Endothelial cell of hepatic sinusoid (primary cell): ENCODE measurements at regions not wholly inside any gene's neighbourhood (a gene's known extent, or its start where the extent isn't known, plus 50 kb on each side); places are given as distances from the start of the nearest gene placed in this dataset.

ENCODE experiments used
- in situ Hi-C: cut with HindIII; loops from 2 replicates; pipeline ENCODE4 v1.10.0; 2017; ENCODE audit warnings: low sequenced_read_pairs

DNA sequence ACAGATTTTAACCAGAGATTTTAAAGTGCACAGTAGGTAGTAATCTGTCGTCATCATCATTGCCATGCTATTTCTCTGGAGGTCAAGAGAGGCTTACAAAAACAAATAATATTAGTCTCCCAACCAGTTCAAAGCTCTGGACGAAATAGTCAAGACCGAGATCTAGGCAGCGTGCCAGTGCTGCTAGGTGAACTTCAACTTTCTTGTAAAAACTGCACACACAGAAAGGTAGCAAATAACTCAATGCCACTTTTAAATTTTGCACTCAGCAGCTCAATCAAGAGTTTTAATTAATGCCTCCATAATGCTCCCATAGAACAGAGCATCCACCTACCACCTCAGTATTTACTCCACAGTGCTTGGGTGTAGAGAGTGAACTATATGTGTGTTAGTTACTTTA is 656.8 kb downstream of the IRX1 start:
- in situ Hi-C loops = no loop called here

DNA sequence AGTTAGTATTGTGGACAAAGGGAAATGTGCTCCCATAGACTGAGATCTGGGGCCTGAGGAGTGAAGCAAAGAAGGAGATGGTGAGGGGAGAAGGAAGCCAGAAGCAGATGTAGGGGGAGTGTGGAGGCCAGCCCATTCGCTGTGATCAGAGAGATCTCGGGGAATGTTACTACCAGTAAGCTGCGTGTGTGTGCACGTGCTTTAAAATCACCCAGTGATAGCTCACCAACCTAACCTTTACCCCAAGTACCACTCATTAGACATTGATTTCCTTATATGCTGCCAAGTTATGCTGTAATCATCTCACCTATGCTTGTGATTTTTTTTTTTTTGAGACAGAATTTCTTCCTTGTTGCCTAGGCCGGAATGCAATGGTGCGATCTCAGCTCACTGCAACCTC is 659.1 kb downstream of the IRX1 start:
- in situ Hi-C loops = no loop called here

DNA sequence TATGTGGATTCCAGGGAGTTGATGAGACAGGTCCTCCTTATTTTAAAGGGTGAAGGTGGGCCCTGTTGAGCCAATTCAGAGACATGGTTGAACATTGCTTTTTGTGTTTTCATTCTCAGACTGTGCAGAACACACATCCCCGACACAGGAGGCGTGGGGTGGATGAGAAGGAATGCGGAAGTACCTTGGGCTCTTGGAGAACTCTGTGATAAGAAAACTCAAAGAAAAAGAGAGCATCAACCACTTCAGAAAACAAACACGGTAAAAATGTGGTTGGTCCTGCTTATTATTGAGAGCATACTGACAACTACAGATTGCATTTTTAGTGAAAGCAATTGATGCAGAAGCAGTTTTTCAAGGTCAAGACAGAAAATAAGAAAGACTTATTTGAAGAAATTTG is 659.8 kb downstream of the IRX1 start:
- in situ Hi-C loops = no loop called here

DNA sequence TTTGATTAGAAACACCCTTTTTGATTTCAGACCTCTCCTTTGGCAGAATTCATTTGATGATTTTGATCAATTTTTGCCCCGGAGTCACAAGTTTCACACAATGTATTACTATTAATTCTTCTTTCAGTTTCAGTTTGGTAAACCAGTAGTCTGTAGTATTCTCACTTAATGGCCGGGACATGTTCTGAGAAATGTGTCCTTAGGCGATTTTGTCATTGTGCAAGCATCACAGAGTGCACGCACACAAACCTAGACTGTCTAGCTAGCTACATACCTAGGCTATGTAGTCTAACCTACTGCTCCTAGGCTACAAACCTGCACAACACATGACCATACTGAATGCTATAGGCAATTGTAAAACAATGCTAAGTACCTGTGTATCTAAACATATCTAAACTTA is 662.5 kb downstream of the IRX1 start:
- in situ Hi-C loops = no loop called here

DNA sequence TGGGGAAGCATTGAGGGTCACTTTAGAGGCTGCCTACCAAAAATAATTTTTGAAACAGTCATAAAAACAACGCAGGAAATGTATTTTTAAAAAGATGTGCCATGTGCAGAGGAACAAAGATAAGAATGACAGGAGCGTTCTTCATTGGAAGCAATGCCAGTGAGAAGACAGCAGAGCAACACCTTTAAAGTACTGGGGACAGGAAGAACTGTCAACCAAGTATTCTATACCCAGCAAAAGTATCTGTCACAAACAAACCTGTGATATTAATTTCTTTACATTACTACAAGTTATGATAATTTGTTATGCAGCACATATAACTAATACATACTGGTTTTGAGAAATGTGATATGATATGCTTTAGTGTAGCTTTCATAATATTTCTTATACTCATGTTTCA is 675.6 kb downstream of the IRX1 start:
- in situ Hi-C loops = no loop called here

DNA sequence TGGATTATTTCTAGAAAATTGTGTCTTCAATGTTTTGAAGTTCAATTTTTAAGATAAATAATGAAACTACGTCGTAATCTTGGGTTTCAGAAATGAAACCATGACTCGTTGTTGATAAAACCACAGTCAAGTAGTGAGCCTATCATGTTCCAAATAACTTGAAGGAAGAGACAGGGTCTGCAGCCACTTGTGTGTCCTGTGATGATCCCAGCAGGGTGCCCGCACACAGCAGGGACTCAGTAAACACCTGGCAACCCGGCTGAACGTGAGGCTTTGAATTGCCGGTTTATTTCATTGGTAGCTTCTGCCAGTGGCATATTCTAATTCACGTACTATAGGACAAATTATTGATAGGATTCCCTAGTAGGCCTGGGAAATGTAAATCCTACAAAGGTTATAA is 679.6 kb downstream of the IRX1 start:
- in situ Hi-C loops = no loop called here

DNA sequence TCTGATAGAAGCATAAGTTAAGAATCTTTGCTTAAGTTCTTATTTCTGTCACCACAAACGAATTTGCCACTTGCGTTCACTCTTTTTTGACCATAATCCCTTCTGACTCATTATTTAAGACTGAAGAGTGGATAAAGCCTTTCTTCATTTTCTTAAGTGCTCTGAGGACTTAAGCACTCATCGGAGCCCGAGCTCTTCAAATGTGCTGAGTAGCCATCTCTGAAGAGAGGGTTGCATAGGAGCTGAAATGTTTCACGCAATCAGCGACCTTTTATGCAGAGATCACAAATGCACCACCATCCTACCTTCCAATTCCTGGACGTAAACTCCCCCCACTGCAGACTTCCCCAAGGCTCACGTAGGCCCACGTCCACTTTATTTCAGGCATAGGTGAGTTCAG is 699.2 kb downstream of the IRX1 start:
- in situ Hi-C loops = no loop called here

DNA sequence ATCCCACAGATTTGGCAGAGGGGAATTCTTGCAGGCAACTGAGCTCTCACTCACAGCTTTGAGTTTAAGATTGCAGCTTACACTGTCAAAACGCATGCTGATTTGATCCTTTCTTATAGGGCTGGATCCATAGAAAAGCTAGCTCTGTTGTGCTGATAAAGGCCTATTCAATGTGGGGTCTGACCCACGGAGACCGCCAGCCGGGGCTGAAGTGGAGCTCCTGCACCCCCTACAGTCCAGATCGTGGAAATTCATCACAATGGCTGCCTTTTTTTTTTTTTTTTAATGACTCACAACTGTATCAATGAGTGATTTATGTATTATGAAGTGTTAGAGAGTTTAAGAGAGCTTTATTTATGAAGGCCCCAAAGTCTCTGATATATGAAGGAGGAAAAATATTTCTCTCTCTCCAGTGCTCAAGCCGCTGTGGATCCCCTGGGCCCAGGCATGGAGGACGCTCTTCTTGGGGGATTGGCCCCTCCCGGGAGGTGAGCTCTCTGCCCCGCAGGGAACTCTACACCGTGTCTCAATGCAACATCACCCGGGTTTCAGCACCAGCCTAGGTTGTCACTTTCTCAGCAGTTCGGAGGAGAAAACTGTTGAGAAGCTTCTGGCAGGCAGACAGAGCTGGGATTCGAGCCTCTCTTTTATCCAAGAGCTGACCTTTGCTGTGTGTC is 700.2 kb downstream of the IRX1 start:
- in situ Hi-C loops = no loop called here

DNA sequence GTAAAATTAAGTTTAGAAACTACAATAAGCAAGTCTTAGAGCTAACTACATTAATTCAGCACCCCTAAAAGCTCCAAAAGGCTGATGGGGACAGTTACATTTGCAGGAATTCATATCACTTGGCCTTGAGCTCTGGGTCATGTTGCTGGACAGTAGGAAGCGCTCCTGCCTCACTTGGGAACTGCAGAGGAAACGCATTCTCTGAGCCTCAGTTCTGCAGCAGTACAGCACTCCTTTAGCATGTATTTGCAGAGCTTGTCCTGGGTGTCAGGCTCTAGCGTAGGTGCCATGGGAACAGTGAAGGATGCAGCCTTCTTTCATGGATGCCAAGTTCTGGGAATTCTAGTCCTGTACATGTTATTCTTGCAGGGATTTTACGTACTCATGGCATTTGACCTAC is 710.4 kb downstream of the IRX1 start:
- in situ Hi-C loops = no loop called here

DNA sequence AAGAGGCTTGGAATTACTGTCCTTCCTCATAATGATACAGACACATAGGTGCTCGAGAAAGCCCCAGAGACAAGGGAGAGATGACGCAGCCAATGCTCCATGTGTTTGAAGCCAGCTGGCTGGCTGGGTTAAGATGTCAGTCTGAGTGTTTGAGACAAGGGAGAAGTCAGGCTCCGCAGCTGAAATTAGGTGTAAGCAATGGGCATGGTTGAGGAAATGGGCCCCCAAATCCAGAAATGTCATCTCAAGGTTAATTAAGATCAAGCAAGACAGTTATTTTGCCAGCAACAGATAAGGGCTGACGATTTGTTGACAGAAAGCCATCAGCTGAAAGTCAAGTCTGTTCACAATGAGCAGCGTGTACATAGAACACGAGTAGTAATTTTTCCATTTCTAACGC is 713.4 kb downstream of the IRX1 start:
- in situ Hi-C loops = no loop called here

DNA sequence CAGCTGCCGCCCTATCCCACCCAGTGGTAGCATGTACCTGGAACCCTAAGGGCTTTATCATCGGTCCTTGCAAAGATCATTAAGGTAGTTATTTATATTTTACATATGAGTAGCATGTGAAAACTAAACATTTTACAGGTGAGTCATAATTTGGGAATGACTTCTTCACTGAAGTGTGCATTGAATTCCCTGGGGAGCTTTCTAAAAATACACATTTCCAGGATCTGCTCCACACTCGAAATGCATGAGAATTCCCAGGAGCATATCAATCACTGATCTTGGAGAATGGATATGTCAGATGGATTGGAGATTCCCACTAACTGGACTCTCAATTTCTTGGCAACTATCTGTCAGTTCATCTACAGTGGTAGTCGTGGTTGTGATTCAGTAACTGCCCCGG is 717.5 kb downstream of the IRX1 start:
- in situ Hi-C loops = no loop called here

DNA sequence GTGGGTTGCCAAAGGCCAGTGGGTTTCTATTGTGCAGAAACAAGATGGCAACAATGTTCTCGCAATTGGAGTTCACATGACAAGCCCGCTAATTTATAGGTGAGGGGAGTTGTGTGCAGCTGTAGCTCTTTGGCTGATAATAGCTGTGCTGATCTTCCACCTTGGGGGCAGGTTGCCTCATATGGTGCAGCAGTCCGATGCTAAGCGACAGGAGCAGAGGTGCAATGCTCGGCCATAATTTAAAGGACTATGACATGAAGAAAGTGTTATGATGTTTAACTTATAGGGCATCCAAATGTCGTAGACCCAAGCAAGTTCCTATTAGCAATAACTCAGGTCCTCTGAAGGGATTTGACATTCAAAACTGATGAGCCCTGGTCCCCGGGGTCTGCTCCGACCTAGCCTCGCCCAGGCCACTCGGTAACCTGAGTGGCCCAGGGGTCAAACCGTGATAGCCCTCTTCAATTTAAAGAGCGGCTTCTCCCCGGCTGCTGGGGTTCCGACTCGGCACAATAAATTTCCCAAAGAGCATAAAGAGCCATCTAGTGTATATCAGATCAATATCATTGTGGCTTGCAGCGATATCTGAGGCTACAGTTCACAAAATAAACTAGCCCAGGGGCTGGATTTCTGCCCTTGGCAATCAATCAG is 724.0 kb downstream of the IRX1 start:
- in situ Hi-C loops = no loop called here

DNA sequence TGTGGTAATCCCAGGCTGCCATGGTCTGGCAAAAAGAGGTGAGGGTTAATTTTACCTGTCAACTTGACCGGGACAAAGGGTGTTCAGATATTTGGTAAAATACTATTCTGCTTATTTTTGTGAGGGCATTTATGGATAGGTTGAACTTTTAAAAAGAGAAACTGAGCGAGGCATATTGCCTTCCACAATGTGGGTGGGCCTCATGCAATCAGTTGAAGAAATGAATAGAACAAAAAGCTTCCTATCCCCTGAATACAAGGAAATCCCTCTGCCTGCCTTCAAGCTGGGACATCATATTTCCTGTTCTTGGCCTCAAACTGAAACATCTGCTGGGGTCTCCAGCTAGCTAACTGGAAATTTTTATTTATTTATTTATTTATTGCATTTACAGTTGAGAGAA is 734.7 kb downstream of the IRX1 start:
- in situ Hi-C loops = no loop called here

DNA sequence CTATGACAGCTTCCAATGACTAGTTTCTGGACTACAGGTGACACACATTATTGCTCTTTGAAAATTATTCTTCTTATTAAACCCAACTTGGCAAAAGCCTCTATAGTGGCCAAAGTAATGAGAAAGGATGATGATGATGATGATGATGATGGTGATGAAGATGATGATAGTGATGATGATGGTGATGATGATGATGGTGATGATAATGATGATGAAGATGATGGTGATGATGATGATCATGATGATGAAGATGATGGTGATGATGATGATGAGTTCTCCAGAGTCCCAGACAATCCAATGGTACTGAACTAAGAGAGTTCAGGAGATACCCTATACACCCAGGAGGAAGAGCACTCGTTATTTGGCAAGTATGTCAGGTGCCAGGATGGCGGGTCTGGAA is 739.4 kb downstream of the IRX1 start:
- in situ Hi-C loops = no loop called here

DNA sequence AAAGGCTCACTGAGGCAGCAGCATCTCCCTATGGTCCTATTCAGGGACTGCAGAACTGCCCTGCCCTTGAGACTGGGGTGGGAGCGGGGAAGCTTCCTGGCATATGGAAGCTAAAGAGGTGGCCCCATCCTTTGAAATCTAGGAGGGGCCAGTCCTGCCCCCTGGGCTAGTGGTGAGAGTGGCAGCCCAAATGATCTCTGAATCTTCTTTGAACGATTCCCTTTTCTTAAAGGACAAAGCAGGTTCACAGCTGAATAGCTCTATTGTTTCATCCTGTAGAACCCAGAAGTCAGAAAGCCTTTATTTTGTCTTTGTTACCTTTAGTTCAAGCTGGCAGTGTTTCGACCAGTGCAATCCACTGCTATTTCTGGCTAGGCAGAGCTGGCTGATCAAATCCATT is 741.9 kb downstream of the IRX1 start:
- in situ Hi-C loops = no loop called here

DNA sequence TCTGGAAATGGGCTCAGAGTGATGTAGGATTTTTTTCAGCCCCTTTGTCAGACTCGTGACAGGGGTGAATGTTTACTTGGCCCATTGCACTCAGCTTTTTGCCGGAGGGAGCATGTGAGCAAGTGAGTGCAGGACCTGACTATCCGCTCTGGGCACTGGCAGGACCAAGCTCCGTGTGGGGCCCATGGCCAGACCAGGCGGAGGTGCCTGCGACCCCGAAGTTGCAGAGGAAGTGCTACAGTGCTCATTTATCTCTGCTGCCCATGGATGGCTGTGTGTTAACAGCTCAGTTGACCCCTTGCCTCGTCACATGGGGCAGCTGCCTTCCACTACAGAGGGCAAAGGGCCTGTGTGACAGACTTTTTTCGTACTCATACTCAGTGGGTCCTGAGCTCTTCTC is 744.3 kb downstream of the IRX1 start:
- in situ Hi-C loops = no loop called here

DNA sequence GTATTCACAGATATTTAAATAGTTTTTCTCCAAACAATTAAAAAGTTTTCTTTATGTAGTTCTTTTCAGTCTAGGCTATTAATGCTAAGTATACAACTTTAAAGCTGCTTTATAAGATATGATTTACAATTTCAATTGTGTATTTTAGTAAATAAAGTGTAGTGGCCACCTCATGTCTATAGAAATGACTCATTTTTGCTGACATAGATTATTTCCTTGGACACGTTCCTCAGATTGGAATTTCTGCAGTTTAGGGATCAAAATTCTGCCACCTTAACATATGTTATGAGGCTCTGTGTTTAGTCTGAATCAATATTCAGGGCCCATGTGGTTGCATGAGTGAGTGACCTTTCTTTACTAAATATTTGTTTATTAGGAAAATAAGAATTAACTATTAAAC is 750.2 kb downstream of the IRX1 start:
- in situ Hi-C loops = no loop called here

DNA sequence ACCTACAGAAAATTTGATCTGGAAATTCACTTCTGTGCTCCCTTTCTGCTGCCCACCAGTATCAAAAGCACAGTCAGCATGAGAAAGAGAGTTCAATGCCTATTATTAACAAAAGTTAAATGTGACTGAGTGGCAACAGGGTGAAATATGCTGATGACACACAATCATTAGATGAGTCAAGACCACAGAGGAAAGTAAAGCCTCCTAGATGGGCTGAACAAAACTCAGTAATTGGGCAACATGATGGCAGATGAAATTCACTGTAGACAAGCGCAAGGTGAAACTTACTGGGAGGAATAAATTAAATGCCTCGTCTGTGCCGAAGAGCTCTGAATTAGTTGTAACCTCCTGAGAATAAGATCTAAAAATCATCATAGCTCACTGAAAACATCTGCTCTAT is 752.8 kb downstream of the IRX1 start:
- in situ Hi-C loops = no loop called here

DNA sequence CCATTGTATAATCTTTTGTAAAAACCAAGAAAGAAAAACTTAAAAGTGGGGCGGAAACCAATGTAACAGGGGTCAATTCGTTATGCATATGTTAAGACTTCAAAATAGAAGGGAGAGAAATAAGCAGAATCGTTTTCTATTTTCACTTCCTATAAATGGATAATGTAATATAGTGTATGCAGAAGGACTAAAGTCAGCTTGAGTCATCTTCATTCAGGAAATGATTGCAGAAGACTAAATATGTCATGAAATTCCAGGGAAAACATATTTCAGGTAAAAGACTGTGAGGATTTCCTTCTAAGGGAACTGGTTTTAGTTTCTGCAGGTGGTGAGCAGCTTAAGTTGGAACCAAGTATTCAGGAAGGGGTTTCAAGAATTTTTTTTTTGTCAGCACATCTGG is 753.3 kb downstream of the IRX1 start:
- in situ Hi-C loops = no loop called here

DNA sequence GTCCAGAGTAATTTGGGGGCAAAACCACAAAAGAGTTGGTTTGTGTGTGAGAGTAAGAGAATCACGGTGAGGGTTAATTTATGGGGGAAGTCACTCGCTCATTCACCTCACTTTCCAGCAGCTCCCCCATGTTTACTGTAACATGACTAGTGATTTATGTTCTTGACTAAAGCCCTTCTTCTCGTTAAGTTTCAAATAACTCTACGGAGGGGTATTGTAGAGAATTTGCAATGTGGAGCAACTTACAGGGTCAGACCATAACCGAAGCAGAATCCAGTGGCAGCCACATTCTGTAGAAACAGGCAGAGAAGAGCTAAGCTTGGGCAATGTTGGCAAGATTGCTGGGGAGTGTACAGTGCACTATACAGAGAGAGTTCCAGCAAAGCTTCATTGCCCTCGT is 760.6 kb downstream of the IRX1 start:
- in situ Hi-C loops = no loop called here

DNA sequence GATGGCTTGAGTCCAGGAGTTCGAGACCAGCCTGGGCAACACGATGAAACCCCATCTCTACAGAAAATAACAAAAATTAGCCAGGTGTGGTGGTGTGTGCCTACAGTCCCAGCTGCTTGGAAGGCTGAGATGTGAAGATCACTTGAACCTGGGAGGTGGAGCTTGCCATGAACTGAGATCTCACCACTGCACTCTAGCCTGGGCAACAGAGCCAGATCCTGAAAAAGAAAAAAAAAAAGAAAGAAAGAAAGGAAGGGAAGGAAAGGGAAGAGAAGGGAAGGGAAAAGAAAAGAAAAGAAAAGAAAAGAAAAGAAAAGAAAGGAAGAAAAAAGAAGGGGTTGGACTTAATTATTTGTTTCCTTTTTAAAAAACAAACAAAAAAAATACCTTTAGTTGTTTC is 764.2 kb downstream of the IRX1 start:
- in situ Hi-C loops = no loop called here

DNA sequence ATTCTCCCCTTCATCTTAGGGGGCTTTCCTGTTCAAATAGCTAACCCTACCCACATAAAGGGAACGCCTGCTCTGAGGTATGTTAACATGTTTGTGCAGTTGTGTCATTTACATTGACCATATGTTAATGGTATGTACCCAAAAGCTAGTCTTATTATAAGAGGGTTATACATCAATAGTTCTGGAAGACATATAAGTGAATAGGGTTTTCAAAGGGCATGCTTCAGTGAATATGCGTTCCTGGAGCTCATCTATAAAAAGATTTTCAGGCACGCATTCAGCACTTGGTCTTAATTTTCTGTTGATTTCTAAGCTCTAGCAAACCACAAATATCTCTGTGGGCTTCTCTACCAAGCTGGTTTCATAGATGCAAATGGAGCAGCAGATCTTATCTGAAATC is 766.1 kb downstream of the IRX1 start:
- in situ Hi-C loops = no loop called here

DNA sequence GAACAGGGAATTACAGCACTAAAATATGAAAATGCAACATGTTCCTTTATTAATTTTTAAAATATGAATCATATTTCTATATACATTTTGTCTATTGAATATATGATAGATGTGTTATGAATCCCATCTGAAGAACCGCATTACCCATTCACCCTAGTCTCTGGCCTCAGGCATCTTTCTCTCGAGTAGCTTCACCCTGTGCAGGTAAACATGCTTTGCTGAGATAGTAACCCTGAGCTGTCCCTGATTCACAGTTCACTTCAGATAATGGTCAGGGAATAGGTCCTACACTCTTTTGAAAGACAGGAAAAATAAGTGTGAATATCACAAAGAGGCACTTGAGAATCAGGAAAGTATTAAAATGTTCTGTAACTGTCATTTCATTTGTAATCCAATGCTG is 766.8 kb downstream of the IRX1 start:
- in situ Hi-C loops = no loop called here
